GM18517 (cell line): ENCODE measurements at regions not wholly inside any gene's neighbourhood (a gene's known extent, or its start where the extent isn't known, plus 50 kb on each side); places are given as distances from the start of the nearest gene placed in this dataset.
A peak's percentile ranks its signal among the peaks of the same experiment; 100 is the strongest.

Experiments
- ATAC-seq: cut with Tn5 transposase; IDR thresholded peaks from one replicate; pipeline ENCODE4 v1.9.1; 2021; ENCODE audit warnings: mild to moderate bottlenecking, moderate library complexity; ENCODE audit not compliant: unreplicated experiment

DNA sequence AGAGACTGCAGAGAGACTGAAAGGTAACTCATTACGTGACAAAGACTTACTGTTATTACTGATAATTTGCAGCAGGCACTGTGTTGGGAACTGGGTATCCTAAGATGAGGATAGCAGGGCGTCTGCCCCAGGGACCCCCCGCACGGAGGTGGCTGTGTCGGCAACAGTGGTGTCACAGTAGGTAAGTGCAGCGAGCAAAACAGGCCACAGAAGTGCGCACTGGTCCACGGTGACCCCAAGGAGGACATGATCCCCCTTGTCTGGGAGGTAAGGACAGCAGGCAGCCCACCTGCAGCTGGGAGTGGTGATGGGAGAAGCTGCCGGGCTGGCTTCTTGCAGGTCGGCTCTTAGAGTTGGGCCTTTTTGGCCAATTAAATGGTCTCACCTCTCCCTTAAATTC lies 82.9 kb downstream of the FAM43A start:
- ATAC-seq = no peak

GRCh38 chr3:194769020-194769643 lies 83.4 kb downstream of the FAM43A start:
- peak; percentile 97 for ATAC-seq

- ATAC-seq = no peak
Measured at GRCh38 chr3:194772241-194773000, 86.7 kb downstream of the FAM43A start.

DNA sequence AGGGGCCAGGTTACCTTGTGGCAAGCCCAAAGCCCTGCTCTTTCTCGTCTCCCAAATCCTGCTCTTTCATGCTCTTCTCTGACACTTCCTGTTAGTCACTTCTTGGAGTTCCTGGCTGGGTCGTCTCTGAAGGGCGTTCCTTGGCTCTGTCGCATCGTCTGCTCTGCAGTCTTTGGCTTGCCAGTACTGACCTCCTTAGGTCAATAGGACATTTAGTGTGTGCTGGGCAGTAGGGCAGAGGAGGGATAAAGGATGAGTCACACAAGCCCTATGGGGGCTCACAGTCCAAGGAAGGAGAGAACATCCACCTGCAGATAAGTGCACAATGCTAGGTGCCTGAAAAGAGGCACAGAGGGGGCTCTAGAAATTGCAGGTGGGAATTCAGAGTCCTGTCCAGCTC lies 87.5 kb downstream of the FAM43A start:
- no peak for ATAC-seq

DNA sequence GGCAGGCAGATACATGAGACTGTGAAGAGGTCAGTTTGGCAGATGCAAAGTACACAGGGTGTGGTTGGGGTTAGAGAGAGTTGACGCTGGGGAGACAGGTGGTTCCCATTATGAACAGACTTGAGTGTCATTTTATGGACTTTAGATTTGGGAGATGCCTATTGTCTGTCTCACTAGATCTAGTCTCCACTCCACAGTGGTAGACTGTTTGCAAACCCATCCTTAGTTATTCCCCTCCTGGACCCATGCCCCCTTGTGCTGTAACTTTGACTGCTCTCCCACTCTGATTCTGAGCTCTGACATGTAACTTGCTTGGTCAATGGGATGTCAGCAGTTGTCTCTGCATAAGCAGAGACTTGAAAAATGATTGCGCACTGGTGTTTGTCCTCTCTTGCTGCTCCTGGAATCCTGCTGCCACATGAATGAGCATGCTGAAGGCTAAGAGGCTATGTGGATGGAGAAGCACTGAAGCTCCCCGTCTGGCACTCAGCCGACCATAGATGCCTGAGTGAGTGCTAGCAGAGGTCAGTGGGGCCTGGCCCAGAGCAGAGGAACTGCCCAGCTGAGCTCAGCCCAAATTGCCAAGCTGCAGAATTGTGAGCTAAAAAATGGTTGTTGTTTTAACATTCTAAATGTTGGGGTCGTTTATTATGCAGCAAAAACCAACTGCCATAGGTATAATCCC lies 88.2 kb downstream of the FAM43A start:
- no peak for ATAC-seq

DNA sequence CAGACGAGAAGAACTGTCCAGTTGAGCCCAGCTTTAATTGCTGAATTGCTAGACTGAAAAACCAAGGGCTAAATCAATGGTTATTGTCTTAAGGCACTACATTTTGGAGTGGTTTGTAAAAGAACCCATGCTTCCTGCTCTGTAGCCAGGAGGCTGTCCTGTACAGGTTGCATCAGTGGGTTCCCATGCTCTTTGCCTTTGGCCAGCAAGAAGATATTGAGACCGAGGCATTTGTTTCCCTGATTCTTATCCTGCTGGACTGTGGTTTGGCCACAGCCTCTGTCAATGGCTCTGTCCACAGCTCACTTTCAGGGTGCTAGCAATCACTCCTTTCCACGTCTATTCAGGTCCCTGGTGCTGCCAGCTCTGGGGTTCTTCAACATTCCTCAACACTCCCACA lies 89.6 kb downstream of the FAM43A start:
- ATAC-seq = no peak

DNA sequence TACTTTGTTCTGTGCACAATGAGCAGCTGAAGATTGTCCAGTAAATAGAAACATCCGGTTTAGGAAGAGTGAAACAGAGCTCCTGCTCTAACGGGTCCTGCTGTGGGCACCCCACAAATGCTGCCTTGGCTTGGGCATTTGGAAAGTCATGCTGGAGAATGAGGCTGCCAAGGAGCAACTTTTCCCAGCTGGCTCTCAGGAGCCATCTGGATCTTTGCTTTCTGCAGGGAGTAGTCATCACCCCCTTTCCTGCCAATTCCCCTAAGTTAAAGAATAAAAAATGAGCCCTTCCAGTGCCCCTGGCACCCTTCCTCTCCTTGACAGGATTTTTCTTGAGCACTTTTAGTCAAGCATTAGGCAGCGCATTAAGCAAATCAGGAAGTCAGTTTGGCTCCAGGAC lies 90.0 kb downstream of the FAM43A start:
- no peak for ATAC-seq

DNA sequence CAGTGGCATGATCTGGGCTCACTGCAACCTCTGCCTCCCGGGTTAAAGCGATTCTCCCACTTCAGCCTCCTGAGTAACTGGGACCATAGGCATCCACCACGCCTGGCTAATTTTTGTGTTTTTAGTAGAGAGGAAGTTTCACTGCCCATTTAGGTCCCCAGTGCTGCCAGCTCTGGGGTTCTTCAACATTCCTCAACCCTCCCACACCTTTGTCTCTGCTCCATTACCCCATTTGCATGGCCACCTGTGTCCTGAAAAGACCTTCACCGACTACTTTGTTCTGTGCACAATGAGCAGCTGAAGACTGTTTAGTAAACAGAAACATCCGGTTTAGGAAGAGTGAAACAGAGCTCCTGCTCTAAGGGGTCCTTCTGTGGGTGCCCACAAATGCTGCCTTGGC lies 92.0 kb downstream of the FAM43A start:
- no peak for ATAC-seq

- ATAC-seq = no peak
Measured at GRCh38 chr3:194779729-194780224, 94.1 kb downstream of the FAM43A start.

GRCh38 chr3:194780706-194781105 lies 95.0 kb downstream of the FAM43A start:
- ATAC-seq = no peak

- ATAC-seq = no peak
Measured at GRCh38 chr3:194781617-194782016, 95.9 kb downstream of the FAM43A start.

GRCh38 chr3:194782698-194783404 lies 97.2 kb downstream of the FAM43A start:
- ATAC-seq = no peak

DNA sequence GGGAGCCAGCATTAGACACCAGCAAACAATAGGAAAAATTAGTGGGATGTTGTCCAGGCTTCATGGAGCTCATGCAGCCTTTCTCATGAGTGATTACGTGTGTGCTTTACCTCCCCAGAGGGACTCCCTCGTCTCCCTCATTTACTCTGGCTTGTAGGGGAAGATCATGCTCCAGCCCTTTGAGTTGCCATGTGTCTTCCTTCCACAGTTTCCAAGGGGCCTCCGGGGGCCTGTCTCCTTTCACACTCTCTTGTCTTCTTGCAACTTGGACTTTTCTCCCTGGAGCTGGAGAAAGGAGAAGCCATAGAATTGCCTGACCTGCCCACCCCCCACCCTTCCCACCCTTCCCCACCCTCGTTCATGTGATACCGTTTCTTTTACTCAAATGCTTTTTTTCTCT lies 98.7 kb downstream of the FAM43A start:
- no peak for ATAC-seq

DNA sequence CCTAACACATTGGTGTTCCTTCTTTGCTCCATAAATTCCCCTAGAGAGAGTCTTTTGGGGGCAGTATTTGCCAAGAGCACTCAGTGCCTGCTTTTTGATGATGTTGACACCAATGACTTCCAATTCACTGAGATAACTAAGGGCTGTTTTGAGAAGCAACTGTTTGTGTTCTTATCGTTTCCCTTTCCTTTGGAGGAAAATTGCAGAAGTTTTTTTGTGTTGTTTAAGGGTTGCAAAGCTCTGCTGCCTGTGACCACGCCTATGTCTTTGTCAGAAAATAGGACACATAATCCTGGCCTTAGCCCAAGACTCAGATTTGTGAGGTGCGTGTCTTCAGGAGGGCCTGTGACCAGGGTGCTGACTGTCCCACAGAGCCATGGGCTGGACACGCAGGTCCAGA lies 99.6 kb downstream of the FAM43A start:
- no peak for ATAC-seq

- ATAC-seq = no peak
Measured at GRCh38 chr3:194787072-194787471, 101.4 kb downstream of the FAM43A start.

- ATAC-seq = no peak
Measured at GRCh38 chr3:194787650-194788049, 102.0 kb downstream of the FAM43A start.

- ATAC-seq = no peak
Measured at GRCh38 chr3:194792368-194792767, 106.7 kb downstream of the FAM43A start.

DNA sequence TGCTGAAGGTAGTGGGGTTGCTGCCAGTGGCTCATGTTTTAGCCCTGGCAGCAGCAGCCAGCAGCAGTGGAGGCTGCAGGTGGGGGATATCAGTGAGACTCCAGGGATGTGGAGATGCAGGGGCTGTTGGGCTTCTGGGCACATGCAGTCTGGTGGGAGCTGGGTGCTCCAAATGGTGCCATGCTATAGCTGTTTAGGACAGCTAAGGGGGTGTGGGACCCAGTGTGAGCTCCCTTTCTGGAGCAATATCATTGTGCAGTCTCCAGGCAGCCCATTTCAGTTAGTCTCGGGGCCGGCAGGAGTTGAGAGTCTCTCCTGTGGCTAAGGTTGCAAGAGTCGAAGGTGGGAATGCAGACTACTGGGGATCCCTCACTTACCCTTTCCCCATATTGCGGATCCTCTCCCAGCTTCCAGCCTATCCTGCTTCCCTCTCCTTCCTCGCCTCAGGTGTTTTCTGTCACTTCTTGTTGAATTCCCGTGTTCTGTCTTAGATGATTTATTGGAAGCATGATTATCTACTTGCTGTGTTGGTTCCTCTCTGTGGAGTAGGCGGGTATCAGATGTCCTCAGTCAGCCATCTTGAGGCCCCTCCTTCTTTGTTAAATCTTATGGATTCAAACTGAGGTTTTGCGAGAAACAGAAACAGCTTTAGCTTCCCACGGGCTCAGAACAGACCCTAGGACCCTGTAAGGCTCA lies 112.0 kb downstream of the FAM43A start:
- ATAC-seq = no peak

GRCh38 chr3:194798486-194798885 lies 112.8 kb downstream of the FAM43A start:
- ATAC-seq = no peak

- no peak for ATAC-seq
Measured at GRCh38 chr3:194800002-194800401, 114.3 kb downstream of the FAM43A start.
